Mesendoderm (in vitro differentiated cells): ENCODE measurements at regions not wholly inside any gene's neighbourhood (a gene's known extent, or its start where the extent isn't known, plus 50 kb on each side); places are given as distances from the start of the nearest gene placed in this dataset.

Experiments used
- DNase-seq: peaks from one replicate; pipeline ENCODE4 v3.0.0; 2013
- H2AK5ac ChIP-seq: 2 replicates; pipeline ENCODE4 v1.6.1; 2013; ENCODE audit warnings: low read length, inconsistent platforms
- H2BK120ac ChIP-seq: 2 replicates; pipeline ENCODE4 v1.6.1; 2013; ENCODE audit warnings: low read depth, mild to moderate bottlenecking, low read length, moderate library complexity, mixed read lengths
- H2BK15ac ChIP-seq: replicated peaks from 2 replicates; pipeline ENCODE4 v1.6.1; 2013; ENCODE audit warnings: low read depth, mild to moderate bottlenecking, moderate library complexity
- H2BK5ac ChIP-seq: 2 replicates; pipeline ENCODE4 v1.6.1; 2013; ENCODE audit warnings: low read length, inconsistent platforms
- H3K18ac ChIP-seq: 2 replicates; pipeline ENCODE4 v1.6.1; 2013; ENCODE audit warnings: mild to moderate bottlenecking, low read length, mixed read lengths
- H3K23ac ChIP-seq: one replicate; pipeline ENCODE4 v1.6.1; 2013; ENCODE audit warnings: low read length
- H3K27ac ChIP-seq: 2 replicates; pipeline ENCODE4 v1.5.1; 2013; ENCODE audit warnings: low read depth, mild to moderate bottlenecking, inconsistent platforms, low read length, moderate library complexity
- H3K27me3 ChIP-seq: 2 replicates; pipeline ENCODE4 v1.6.1; 2013; ENCODE audit warnings: low read length, control low read depth, mild to moderate bottlenecking, inconsistent platforms; ENCODE audit not compliant: insufficient read depth, poor library complexity
- H3K36me3 ChIP-seq: 2 replicates; pipeline ENCODE4 v1.6.1; 2013; ENCODE audit warnings: low read length, inconsistent platforms; ENCODE audit not compliant: control insufficient read depth, insufficient read depth
- H3K4ac ChIP-seq: one replicate; pipeline ENCODE4 v1.6.1; 2013; ENCODE audit warnings: low read depth, mild to moderate bottlenecking, low read length, moderate library complexity
- H3K4me1 ChIP-seq: 2 replicates; pipeline ENCODE4 v1.6.1; 2013; ENCODE audit warnings: low read depth, low read length, inconsistent platforms; ENCODE audit not compliant: control insufficient read depth
- H3K4me2 ChIP-seq: 2 replicates; pipeline ENCODE4 v1.6.1; 2013; ENCODE audit warnings: low read length
- H3K4me3 ChIP-seq: 2 replicates; pipeline ENCODE4 v1.5.1; 2013; ENCODE audit warnings: mild to moderate bottlenecking, low read length
- H3K56ac ChIP-seq: one replicate; pipeline ENCODE4 v1.6.1; 2013; ENCODE audit warnings: low read length
- H3K79me1 ChIP-seq: 2 replicates; pipeline ENCODE4 v1.6.1; 2013; ENCODE audit warnings: low read length, inconsistent platforms
- H3K79me2 ChIP-seq: 2 replicates; pipeline ENCODE4 v1.6.1; 2013; ENCODE audit warnings: mild to moderate bottlenecking, low read length; ENCODE audit not compliant: control insufficient read depth, insufficient read depth
- H3K9ac ChIP-seq: 2 replicates; pipeline ENCODE4 v1.6.1; 2013; ENCODE audit warnings: low read length, inconsistent platforms
- H4K5ac ChIP-seq: one replicate; pipeline ENCODE4 v1.6.1; 2013; ENCODE audit warnings: low read length
- H4K8ac ChIP-seq: one replicate; pipeline ENCODE4 v1.6.1; 2013; ENCODE audit warnings: low read depth, mild to moderate bottlenecking, control low read depth, low read length, moderate library complexity
- WGBS: extraction: QIAGEN DNeasy Blood & Tissue Kit; methylation state at CpG from one replicate; pipeline ENCODE4 v1.1.7; 2013; ENCODE audit warnings: low lambda C conversion rate, missing lambda C conversion rate; ENCODE audit not compliant: insufficient coverage; ENCODE audit errors: extremely low coverage; 5-methylcytosine and 5-hydroxymethylcytosine counted together

- Histone ChIP-seq H3K23ac (no peak overlapping the region), H3K79me1 (no peaks in the 10 kb centered on the region), H4K5ac (no peak overlapping the region), H3K4ac (no peak overlapping the region), H3K36me3 (no peaks in the 10 kb centered on the region), H2BK5ac (no peak overlapping the region), H3K56ac (no peak overlapping the region), H2BK15ac (no peak overlapping the region), H3K79me2 (no peaks in the 10 kb centered on the region), H3K4me2 (no peak overlapping the region), H3K27ac (no peak overlapping the region), H2BK120ac (no peak overlapping the region), H3K4me3 (no peak overlapping the region), H4K8ac (no peak overlapping the region), H3K27me3 (no peaks in the 10 kb centered on the region), H3K9ac (no peak overlapping the region), H2AK5ac (no peak overlapping the region), H3K4me1 (no peaks in the 10 kb centered on the region), H3K18ac (no peak overlapping the region)
- no CpG with 5 or more reads among the region's 10 CpGs for WGBS
- DNase-seq, result no peak
Measured at GRCh38 chr14:44873536-44873935, 88.2 kb downstream of the KLHL28 start.

DNA sequence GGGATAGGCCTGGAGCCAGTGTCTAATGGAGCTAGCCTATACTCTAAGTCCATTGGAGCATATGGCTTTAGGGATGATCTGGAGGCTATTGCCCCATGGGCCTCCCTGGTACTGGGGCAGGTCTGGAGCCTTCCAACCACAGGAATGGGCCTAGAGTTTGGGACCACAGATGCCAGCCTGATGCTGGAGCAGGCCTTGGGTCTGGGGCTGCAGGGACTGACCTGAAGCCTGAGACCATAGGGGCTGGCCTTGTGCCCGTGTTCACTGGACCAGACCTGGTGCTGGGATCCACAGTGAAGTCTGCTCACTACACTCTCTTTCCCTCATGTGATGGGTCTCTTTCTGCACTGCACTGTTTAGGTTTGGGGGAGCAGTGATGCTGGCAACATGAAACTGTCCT lies 95.0 kb downstream of the KLHL28 start:
- Histone ChIP-seq H3K4me3 (no peak overlapping the region), H3K79me2 (no peaks in the 10 kb centered on the region), H3K56ac (no peak overlapping the region), H4K5ac (no peak overlapping the region), H2BK5ac (no peak overlapping the region), H3K18ac (no peak overlapping the region), H3K4me2 (no peak overlapping the region), H3K27me3 (no peaks in the 10 kb centered on the region), H4K8ac (no peak overlapping the region), H3K23ac (no peak overlapping the region), H3K79me1 (no peaks in the 10 kb centered on the region), H3K36me3 (no peaks in the 10 kb centered on the region), H2BK120ac (no peak overlapping the region), H2AK5ac (no peak overlapping the region), H3K4ac (no peak overlapping the region), H3K9ac (no peak overlapping the region), H3K27ac (no peak overlapping the region), H2BK15ac (no peak overlapping the region), H3K4me1 (no peaks in the 10 kb centered on the region)
- DNase-seq, result no peak
- WGBS, result no CpG with 5 or more reads among the region's 1 CpG

DNA sequence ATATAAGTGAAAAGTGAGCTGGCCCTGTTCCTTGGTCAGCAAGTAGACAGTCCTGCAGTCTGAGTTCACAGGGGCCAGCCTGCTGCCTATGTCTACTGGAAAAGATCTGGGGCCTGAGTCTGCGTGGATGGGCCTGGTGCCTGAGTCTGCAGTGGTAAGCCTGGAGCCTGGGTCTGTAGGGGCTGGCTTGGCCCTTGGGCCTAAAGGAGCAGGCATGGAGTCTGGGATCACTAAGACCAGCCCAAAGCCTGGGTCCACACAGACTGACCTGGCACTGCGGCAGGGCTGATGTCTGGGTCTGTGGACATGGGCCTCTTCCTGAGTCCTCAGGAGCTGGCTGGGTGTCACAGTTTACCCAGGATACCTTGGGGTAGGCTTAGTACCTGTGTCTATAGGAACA lies 95.4 kb downstream of the KLHL28 start:
- Histone ChIP-seq H4K5ac (no peak overlapping the region), H2AK5ac (no peak overlapping the region), H4K8ac (no peak overlapping the region), H3K4me1 (no peaks in the 10 kb centered on the region), H3K9ac (no peak overlapping the region), H3K4me2 (no peak overlapping the region), H3K79me1 (no peaks in the 10 kb centered on the region), H3K56ac (no peak overlapping the region), H3K27me3 (no peaks in the 10 kb centered on the region), H2BK5ac (no peak overlapping the region), H3K79me2 (no peaks in the 10 kb centered on the region), H2BK15ac (no peak overlapping the region), H3K4ac (no peak overlapping the region), H3K36me3 (no peaks in the 10 kb centered on the region), H3K18ac (no peak overlapping the region), H2BK120ac (no peak overlapping the region), H3K27ac (no peak overlapping the region), H3K4me3 (no peak overlapping the region), H3K23ac (no peak overlapping the region)
- WGBS, result no CpG with 5 or more reads among the region's 2 CpGs
- DNase-seq, result no peak

DNA sequence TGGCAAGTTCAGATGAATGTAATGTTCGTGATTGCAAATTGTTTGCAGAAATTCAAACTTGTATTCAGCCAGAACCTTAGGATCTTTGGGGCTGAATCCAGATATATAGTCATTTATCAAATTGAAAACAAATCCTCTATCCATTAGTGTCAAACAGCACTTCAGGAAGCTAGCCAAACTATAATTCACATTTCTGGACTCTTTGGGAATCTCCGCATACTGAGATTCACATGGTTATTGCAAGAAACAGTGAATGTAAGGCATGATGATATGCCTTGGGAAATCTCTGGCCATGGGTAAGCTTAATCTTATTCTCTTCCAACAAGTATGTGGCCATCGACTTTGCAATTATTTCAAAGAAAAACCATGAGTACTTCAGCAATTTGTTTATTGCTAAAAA lies 98.5 kb downstream of the KLHL28 start:
- Histone ChIP-seq H3K27me3 (no peaks in the 10 kb centered on the region), H4K8ac (no peak overlapping the region), H3K23ac (no peak overlapping the region), H3K4me1 (no peaks in the 10 kb centered on the region), H3K4me2 (no peak overlapping the region), H3K4me3 (no peak overlapping the region), H3K18ac (no peak overlapping the region), H2AK5ac (no peak overlapping the region), H3K79me1 (no peaks in the 10 kb centered on the region), H3K56ac (no peak overlapping the region), H3K4ac (no peak overlapping the region), H2BK5ac (no peak overlapping the region), H2BK120ac (no peak overlapping the region), H3K79me2 (no peaks in the 10 kb centered on the region), H3K9ac (no peak overlapping the region), H2BK15ac (no peak overlapping the region), H4K5ac (no peak overlapping the region), H3K27ac (no peak overlapping the region), H3K36me3 (no peaks in the 10 kb centered on the region)
- no peak for DNase-seq
- WGBS, result no CpG with 5 or more reads among the region's 3 CpGs

DNA sequence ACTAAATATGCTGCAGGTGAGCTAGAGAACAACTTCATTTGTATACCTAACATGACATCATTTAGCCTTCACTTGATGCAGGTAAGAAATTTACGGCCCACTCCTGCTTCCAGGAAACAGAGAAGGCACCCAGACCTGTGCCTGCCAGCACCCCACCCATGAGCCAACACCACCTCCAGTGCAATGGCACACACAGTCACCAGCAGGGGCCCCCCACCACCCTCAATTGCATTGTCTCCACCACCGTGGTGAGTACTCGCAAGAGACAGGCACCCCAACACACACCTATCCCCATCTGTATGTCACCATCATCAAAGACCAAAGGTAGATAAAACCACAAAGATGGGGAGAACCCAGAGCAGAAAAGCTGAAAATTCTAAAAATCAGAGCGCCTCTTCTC lies 107.6 kb downstream of the KLHL28 start:
- Histone ChIP-seq H3K27me3 (no peaks in the 10 kb centered on the region), H3K23ac (no peak overlapping the region), H3K79me1 (no peaks in the 10 kb centered on the region), H2BK120ac (no peak overlapping the region), H3K4ac (no peak overlapping the region), H3K4me2 (no peak overlapping the region), H4K8ac (no peak overlapping the region), H3K27ac (no peak overlapping the region), H3K36me3 (no peaks in the 10 kb centered on the region), H3K9ac (no peak overlapping the region), H2BK5ac (no peak overlapping the region), H2BK15ac (no peak overlapping the region), H3K56ac (no peak overlapping the region), H2AK5ac (no peak overlapping the region), H3K4me1 (no peaks in the 10 kb centered on the region), H3K4me3 (no peak overlapping the region), H3K79me2 (no peaks in the 10 kb centered on the region), H3K18ac (no peak overlapping the region), H4K5ac (no peak overlapping the region)
- DNase-seq, result no peak
- no CpG with 5 or more reads among the region's 4 CpGs for WGBS

DNA sequence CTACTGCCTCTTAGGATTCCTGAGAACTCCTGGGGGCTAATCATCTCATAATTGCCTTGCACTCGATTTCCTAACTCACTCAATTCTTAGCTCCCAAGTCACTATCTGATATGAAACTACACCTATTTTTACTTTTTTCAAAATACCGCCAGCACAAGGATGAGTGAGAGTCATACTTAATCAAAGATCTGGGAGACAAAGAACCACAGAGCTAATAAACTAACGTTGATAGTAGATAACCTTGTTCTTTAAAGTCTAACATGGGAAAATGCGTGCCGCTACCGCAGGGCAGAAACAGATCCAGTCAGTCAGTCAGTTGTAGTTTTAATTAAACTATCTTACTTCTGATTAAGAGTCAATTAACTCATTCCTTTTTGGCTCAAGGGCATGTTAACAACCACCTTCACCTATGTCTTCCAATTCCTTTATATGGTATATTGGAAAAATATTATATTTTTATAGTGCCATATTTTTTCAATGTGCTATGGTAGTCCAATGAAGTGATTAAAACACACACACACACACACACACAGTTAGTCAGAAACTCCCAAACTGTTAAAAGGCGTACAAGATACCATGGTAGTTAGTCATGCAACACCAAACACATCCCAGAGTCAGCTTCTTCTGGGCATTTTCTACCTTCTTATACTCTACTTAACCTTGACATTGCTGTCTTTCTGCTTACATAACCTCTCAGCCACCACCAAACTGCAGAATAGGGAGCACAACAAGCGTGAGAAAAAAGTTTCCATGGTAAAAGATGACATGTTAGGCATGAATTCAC lies 114.0 kb downstream of the KLHL28 start:
- Histone ChIP-seq H4K8ac (no peak overlapping the region), H3K79me2 (no peaks in the 10 kb centered on the region), H3K18ac (no peak overlapping the region), H3K27ac (no peak overlapping the region), H3K79me1 (no peaks in the 10 kb centered on the region), H3K4me2 (no peak overlapping the region), H3K56ac (no peak overlapping the region), H3K36me3 (no peaks in the 10 kb centered on the region), H2BK120ac (no peak overlapping the region), H3K9ac (no peak overlapping the region), H2AK5ac (no peak overlapping the region), H3K23ac (no peak overlapping the region), H3K4me1 (no peaks in the 10 kb centered on the region), H3K4ac (no peak overlapping the region), H2BK5ac (no peak overlapping the region), H3K4me3 (no peak overlapping the region), H2BK15ac (no peak overlapping the region), H4K5ac (no peak overlapping the region), H3K27me3 (no peaks in the 10 kb centered on the region)
- no CpG with 5 or more reads among the region's 8 CpGs for WGBS
- no peak for DNase-seq
